ENCODE measurements at regions not wholly inside any gene's neighbourhood (a gene's known extent, or its start where the extent isn't known, plus 50 kb on each side); places are given as distances from the start of the nearest gene placed in this dataset.

DNA sequence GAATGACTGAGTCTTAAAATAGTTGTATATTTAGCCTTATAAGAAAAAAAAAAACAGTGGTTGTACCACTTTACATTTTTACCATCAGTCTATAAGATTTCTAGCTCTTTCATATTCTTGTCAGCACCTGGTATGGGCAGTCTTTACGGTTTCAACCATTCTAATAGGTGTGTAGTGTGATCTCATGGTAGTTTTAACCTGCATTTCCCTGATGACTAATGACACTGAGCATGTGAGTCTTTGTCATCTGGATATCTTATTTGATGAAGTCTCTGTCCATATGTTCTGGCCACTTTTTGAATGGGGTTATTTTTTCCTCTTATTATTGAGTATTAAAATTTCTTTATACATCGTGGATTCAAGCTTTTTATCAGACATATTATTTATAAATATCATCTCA, 365.3 kb upstream of the IGFBP3 start:
- Histone ChIP-seq H3K4me3 (ENCODE audit: low read depth in 1 of 3, low read length in 3 of 3) (no peak overlapping the region), H3K27me3 (ENCODE audit: control insufficient read depth in 4 of 4, insufficient read depth in 4 of 4, low read length in 3 of 4) (no peaks in the 10 kb centered on the region), H3K27ac (ENCODE audit: low read depth in 1 of 2, low read length in 2 of 2) (no peak overlapping the region), H3K9ac (ENCODE audit: low read depth in 1 of 2, low read length in 2 of 2) (no peak overlapping the region), H3K4me1 (ENCODE audit: control insufficient read depth in 4 of 4, insufficient read depth in 4 of 4, low read length in 3 of 4) (peaks cover 0 to 6% (median 2%) of the 10 kb centered on the region in 4 donors), H3K9me3 (ENCODE audit: control insufficient read depth in 4 of 4, low read length in 3 of 4) (no peaks in the 10 kb centered on the region), H3K36me3 (ENCODE audit: control insufficient read depth in 4 of 4, insufficient read depth in 3 of 4, low read depth in 1 of 4, low read length in 3 of 4) (no peaks in the 10 kb centered on the region)
- no peak for DNase-seq (ENCODE audit: low spot score)
- WGBS, result 89% methylated on average over 2 of the region's 2 CpGs
- TF ChIP-seq YY1 (IDR thresholded peaks at IDR 0.05), result no peak
- TF ChIP-seq RAD21 (IDR thresholded peaks at IDR 0.05), result no peak
- no peak for TF ChIP-seq FOXA1 (IDR thresholded peaks at IDR 0.05)
- no peak for TF ChIP-seq NR2F2 (IDR thresholded peaks at IDR 0.05)
- TF ChIP-seq TAF1 (conservative IDR thresholded peaks at IDR 0.05), result no peak
- no peak for TF ChIP-seq SP1 (IDR thresholded peaks at IDR 0.05)
- TF ChIP-seq EGR1 (IDR thresholded peaks at IDR 0.05; ENCODE audit: low read depth in 2 of 2), result no peak
- TF ChIP-seq, protein P1, sequence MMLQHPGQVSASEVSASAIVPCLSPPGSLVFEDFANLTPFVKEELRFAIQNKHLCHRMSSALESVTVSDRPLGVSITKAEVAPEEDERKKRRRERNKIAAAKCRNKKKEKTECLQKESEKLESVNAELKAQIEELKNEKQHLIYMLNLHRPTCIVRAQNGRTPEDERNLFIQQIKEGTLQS (IDR thresholded peaks at IDR 0.05), result no peak
- no peak for TF ChIP-seq RXRA (IDR thresholded peaks at IDR 0.05)
- no peak for TF ChIP-seq CTCF (IDR thresholded peaks at IDR 0.05; ENCODE audit: low read depth, low read length, missing input control)
- no peak for TF ChIP-seq JUND (IDR thresholded peaks at IDR 0.05)
- TF ChIP-seq REST (IDR thresholded peaks at IDR 0.05), result no peak
- TF ChIP-seq GABPA (IDR thresholded peaks at IDR 0.05 in 1 of 2, conservative IDR thresholded peaks at IDR 0.05 in 1 of 2), result no peak
- no peak for TF ChIP-seq MAX (IDR thresholded peaks at IDR 0.05)
- no peak for TF ChIP-seq HNF4A (conservative IDR thresholded peaks at IDR 0.05)
- TF ChIP-seq ZBTB33 (IDR thresholded peaks at IDR 0.05), result no peak
- TF ChIP-seq HNF4G (IDR thresholded peaks at IDR 0.05), result no peak
- no peak for TF ChIP-seq FOXA2 (IDR thresholded peaks at IDR 0.05)

All from liver (tissue), 8 donors.